ENCODE measurements at regions not wholly inside any gene's neighbourhood (a gene's known extent, or its start where the extent isn't known, plus 50 kb on each side); places are given as distances from the start of the nearest gene placed in this dataset.
A peak's percentile ranks its signal among the peaks of the same experiment; 100 is the strongest.

GRCh38 chr5:71894091-71894490, 175.0 kb downstream of the CARTPT start:
- DNase-seq (ENCODE audit: low read depth in 4 of 6, low spot score in 6 of 6): no peak
- Histone ChIP-seq H3K36me3 (ENCODE audit: control insufficient read depth, insufficient read depth, low read length) (no peaks in the 10 kb centered on the region), H3K4me1 (ENCODE audit: control insufficient read depth, insufficient read depth, low read length) (no peaks in the 10 kb centered on the region), H3K27me3 (ENCODE audit: control insufficient read depth, insufficient read depth, low read length) (no peaks in the 10 kb centered on the region), H3K9me3 (ENCODE audit: control insufficient read depth, insufficient read depth, low read length) (no peaks in the 10 kb centered on the region), H3K27ac (ENCODE audit: low read depth, low read length) (no peak overlapping the region), H3K4me3 (ENCODE audit: low read depth, low read length) (no peak overlapping the region)
- no CpG with 5 or more reads among the region's 3 CpGs for WGBS (ENCODE audit: insufficient coverage)

- Histone ChIP-seq H3K27ac (ENCODE audit: low read depth, low read length) (no peak overlapping the region), H3K36me3 (ENCODE audit: control insufficient read depth, insufficient read depth, low read length) (no peaks in the 10 kb centered on the region), H3K27me3 (ENCODE audit: control insufficient read depth, insufficient read depth, low read length) (no peaks in the 10 kb centered on the region), H3K9me3 (ENCODE audit: control insufficient read depth, insufficient read depth, low read length) (no peaks in the 10 kb centered on the region), H3K4me1 (ENCODE audit: control insufficient read depth, insufficient read depth, low read length) (no peaks in the 10 kb centered on the region), H3K4me3 (ENCODE audit: low read depth, low read length) (no peak overlapping the region)
- WGBS (ENCODE audit: insufficient coverage): 80% methylated on average over 1 of the region's 1 CpG
- DNase-seq (ENCODE audit: low read depth in 4 of 6, low spot score in 6 of 6): no peak
Measured at GRCh38 chr5:71895546-71895945, 176.5 kb downstream of the CARTPT start.

DNA sequence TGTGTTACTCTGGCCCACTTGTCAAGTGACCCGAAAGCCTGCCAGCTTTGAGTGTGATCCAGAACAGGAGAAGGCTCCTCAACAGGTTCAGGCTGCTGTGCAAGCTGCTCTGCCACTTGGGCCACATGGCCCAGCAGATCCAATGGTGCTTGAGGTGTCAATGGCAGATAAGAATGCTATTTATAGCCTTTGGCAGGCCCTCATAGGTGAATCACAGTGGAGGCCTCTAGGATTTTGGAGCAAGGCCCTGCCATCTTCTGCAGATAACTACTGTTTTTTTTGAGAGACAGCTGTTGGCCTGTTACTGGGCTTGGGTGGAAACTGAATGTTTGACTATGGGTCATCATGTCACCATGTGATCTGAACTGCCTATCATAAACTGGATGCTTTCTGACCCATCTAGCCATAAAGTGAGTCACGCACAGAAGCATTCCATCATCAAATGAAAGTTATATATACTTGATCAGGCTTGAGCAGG, 180.8 kb downstream of the CARTPT start:
- Histone ChIP-seq H3K9me3 (ENCODE audit: control insufficient read depth, insufficient read depth, low read length) (no peaks in the 10 kb centered on the region), H3K27me3 (ENCODE audit: control insufficient read depth, insufficient read depth, low read length) (no peaks in the 10 kb centered on the region), H3K27ac (ENCODE audit: low read depth, low read length) (no peak overlapping the region), H3K4me3 (ENCODE audit: low read depth, low read length) (no peak overlapping the region), H3K36me3 (ENCODE audit: control insufficient read depth, insufficient read depth, low read length) (no peaks in the 10 kb centered on the region), H3K4me1 (ENCODE audit: control insufficient read depth, insufficient read depth, low read length) (no peaks in the 10 kb centered on the region)
- WGBS (ENCODE audit: insufficient coverage): 100% methylated on average over 1 of the region's 2 CpGs
- no peak for DNase-seq (ENCODE audit: low read depth in 4 of 6, low spot score in 6 of 6)

- WGBS (ENCODE audit: insufficient coverage): 30% methylated on average over 2 of the region's 2 CpGs
- Histone ChIP-seq H3K4me3 (ENCODE audit: low read depth, low read length) (no peak overlapping the region), H3K9me3 (ENCODE audit: control insufficient read depth, insufficient read depth, low read length) (no peaks in the 10 kb centered on the region), H3K36me3 (ENCODE audit: control insufficient read depth, insufficient read depth, low read length) (no peaks in the 10 kb centered on the region), H3K4me1 (ENCODE audit: control insufficient read depth, insufficient read depth, low read length) (no peaks in the 10 kb centered on the region), H3K27ac (ENCODE audit: low read depth, low read length) (no peak overlapping the region), H3K27me3 (ENCODE audit: control insufficient read depth, insufficient read depth, low read length) (no peaks in the 10 kb centered on the region)
- peak in 1 of 6 donors; percentile 77 for DNase-seq (ENCODE audit: low read depth in 4 of 6, low spot score in 6 of 6)
Measured at GRCh38 chr5:71903808-71904207, 184.7 kb downstream of the CARTPT start.

GRCh38 chr5:71904852-71905251, 185.8 kb downstream of the CARTPT start:
- H3K36me3 ChIP-seq (ENCODE audit: control insufficient read depth, insufficient read depth, low read length): no peaks in the 10 kb centered on the region
- H3K4me3 ChIP-seq (ENCODE audit: low read depth, low read length): no peak overlapping the region
- H3K27me3 ChIP-seq (ENCODE audit: control insufficient read depth, insufficient read depth, low read length): no peaks in the 10 kb centered on the region
- H3K27ac ChIP-seq (ENCODE audit: low read depth, low read length): no peak overlapping the region
- no peaks in the 10 kb centered on the region for H3K4me1 ChIP-seq (ENCODE audit: control insufficient read depth, insufficient read depth, low read length)
- no peak for DNase-seq (ENCODE audit: low read depth in 4 of 6, low spot score in 6 of 6)
- H3K9me3 ChIP-seq (ENCODE audit: control insufficient read depth, insufficient read depth, low read length): no peaks in the 10 kb centered on the region
- WGBS (ENCODE audit: insufficient coverage): no CpG with 5 or more reads among the region's 2 CpGs

DNA sequence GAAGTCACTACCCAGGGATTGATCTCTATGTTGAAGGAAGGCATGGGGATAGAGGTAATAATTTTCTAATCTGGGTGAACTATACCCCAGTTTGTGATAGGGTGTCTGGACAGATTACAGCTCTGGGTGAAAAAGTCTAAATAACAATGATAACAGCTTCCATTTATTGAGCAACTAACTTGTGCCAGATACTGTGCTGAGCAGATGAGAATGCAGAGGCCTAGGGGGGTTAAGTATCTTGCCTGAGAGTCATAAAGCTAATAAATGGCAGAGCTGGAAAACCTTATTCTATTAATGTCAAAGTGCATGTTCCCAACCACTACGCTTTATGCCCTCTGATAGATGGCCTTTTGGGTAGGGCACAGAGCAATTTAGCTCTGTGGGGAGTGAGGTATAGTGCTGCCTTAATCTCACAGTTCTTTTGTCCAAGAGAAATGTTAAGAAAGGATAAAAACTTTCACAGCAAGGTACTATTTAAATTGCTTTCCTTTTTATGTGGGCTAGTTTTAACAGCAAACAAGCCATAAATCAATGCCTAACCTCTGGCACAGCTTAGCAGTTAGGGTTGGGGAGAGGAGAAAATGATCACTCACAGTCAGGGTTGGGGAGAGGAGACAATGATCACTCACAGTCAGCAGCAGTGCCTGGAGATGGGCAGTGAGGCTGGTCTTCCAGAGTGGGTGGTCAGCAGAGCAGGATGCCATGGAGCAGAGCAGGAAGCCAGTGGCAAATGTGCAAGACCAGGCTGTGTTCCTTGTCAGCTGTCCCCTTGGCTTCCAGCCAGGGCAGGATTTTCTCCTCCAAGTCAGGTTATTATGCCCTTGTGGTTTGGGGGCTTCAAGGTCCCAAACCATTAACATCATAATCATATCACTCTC, 187.0 kb downstream of the CARTPT start:
- DNase-seq (ENCODE audit: low read depth in 4 of 6, low spot score in 6 of 6): peak in 2 of 6 donors; percentile 14 to 43
- no CpG with 5 or more reads among the region's 1 CpG for WGBS (ENCODE audit: insufficient coverage)
- Histone ChIP-seq H3K4me1 (ENCODE audit: control insufficient read depth, insufficient read depth, low read length) (no peaks in the 10 kb centered on the region), H3K27me3 (ENCODE audit: control insufficient read depth, insufficient read depth, low read length) (no peaks in the 10 kb centered on the region), H3K9me3 (ENCODE audit: control insufficient read depth, insufficient read depth, low read length) (no peaks in the 10 kb centered on the region), H3K36me3 (ENCODE audit: control insufficient read depth, insufficient read depth, low read length) (no peaks in the 10 kb centered on the region), H3K27ac (ENCODE audit: low read depth, low read length) (no peak overlapping the region), H3K4me3 (ENCODE audit: low read depth, low read length) (no peak overlapping the region)

DNA sequence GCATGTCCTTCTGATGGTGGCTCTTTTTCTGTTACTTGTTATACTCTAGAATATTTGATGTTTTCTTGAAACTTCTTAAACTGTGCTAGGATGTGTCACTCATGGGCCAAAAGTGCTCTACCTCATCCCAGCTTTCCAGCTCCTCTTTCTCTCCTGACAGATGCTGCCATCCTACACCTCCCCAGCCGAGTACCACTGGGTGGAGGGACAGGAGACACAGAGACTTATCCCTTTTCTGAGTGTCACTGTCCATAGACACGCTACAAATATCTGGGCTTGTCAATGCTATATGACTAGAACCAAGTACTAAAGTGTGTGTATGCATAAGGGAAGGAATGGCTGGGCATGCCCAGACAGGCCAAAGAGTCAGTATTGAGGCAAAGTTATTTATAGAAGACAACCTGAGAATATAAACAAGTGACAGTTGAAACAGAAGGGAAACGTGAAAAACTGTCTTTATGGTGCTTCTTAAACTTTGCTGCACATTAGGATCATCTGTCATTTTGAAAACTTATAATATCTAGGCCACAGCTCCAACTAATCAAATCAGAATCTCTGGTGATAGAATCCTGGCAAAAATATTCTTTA, 188.0 kb downstream of the CARTPT start:
- WGBS (ENCODE audit: insufficient coverage): no CpG with 5 or more reads among the region's 3 CpGs
- Histone ChIP-seq H3K4me3 (ENCODE audit: low read depth, low read length) (no peak overlapping the region), H3K9me3 (ENCODE audit: control insufficient read depth, insufficient read depth, low read length) (no peaks in the 10 kb centered on the region), H3K27me3 (ENCODE audit: control insufficient read depth, insufficient read depth, low read length) (no peaks in the 10 kb centered on the region), H3K27ac (ENCODE audit: low read depth, low read length) (no peak overlapping the region), H3K4me1 (ENCODE audit: control insufficient read depth, insufficient read depth, low read length) (no peaks in the 10 kb centered on the region), H3K36me3 (ENCODE audit: control insufficient read depth, insufficient read depth, low read length) (no peaks in the 10 kb centered on the region)
- no peak for DNase-seq (ENCODE audit: low read depth in 4 of 6, low spot score in 6 of 6)

GRCh38 chr5:71907608-71908145, 188.6 kb downstream of the CARTPT start:
- WGBS (ENCODE audit: insufficient coverage): 90% methylated on average over 1 of the region's 4 CpGs
- no peaks in the 10 kb centered on the region for H3K36me3 ChIP-seq (ENCODE audit: control insufficient read depth, insufficient read depth, low read length)
- no peaks in the 10 kb centered on the region for H3K4me1 ChIP-seq (ENCODE audit: control insufficient read depth, insufficient read depth, low read length)
- H3K4me3 ChIP-seq (ENCODE audit: low read depth, low read length): no peak overlapping the region
- no peaks in the 10 kb centered on the region for H3K27me3 ChIP-seq (ENCODE audit: control insufficient read depth, insufficient read depth, low read length)
- DNase-seq (ENCODE audit: low read depth in 4 of 6, low spot score in 6 of 6): no peak
- H3K9me3 ChIP-seq (ENCODE audit: control insufficient read depth, insufficient read depth, low read length): no peaks in the 10 kb centered on the region
- H3K27ac ChIP-seq (ENCODE audit: low read depth, low read length): no peak overlapping the region

DNA sequence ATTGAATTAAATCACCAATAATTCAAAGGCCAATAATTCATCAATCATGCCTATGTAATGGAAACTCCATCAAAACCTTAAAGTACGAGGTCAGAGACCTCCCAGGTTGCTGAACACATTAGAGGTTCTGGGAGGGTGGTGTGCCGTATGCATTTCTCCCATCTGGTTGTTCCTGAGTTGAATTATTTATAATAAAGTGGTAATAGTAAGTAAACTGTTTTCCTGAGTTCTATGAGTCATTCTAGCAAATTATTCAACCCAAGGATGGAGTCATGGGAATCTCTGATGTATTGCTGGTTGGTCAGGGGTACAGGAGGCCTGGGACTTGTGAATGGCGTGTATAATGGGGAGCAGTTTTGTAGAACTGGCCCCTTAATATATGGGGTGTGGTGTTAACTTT, 191.7 kb downstream of the CARTPT start:
- H3K36me3 ChIP-seq (ENCODE audit: control insufficient read depth, insufficient read depth, low read length): no peaks in the 10 kb centered on the region
- 88% methylated on average over 1 of the region's 3 CpGs for WGBS (ENCODE audit: insufficient coverage)

More for the DNA sequence above, 191.7 kb downstream of the CARTPT start:
- Histone ChIP-seq H3K4me1 (ENCODE audit: control insufficient read depth, insufficient read depth, low read length) (no peaks in the 10 kb centered on the region), H3K27ac (ENCODE audit: low read depth, low read length) (no peak overlapping the region), H3K9me3 (ENCODE audit: control insufficient read depth, insufficient read depth, low read length) (no peaks in the 10 kb centered on the region), H3K27me3 (ENCODE audit: control insufficient read depth, insufficient read depth, low read length) (no peaks in the 10 kb centered on the region), H3K4me3 (ENCODE audit: low read depth, low read length) (no peak overlapping the region)
- DNase-seq (ENCODE audit: low read depth in 4 of 6, low spot score in 6 of 6): no peak

All from spinal cord (tissue), 9 donors.